Esophagus (tissue), 2 donors: ENCODE measurements at regions not wholly inside any gene's neighbourhood (a gene's known extent, or its start where the extent isn't known, plus 50 kb on each side); places are given as distances from the start of the nearest gene placed in this dataset.

Experiments
- H3K27ac ChIP-seq, 2 donors: one replicate each; pipeline ENCODE4 v1.5.1; 2013; ENCODE audit warnings: low read depth in 2 of 2, mild to moderate bottlenecking in 2 of 2, inconsistent platforms in 1 of 2, low read length in 1 of 2, moderate library complexity in 1 of 2
- H3K27me3 ChIP-seq, 2 donors: one replicate each; pipeline ENCODE4 v1.6.1; 2013; ENCODE audit warnings: low read length in 2 of 2, control low read depth in 1 of 2, mild to moderate bottlenecking in 1 of 2; ENCODE audit not compliant: insufficient read depth in 2 of 2, control insufficient read depth in 1 of 2
- H3K36me3 ChIP-seq, 2 donors: one replicate each; pipeline ENCODE4 v1.6.1; 2013; ENCODE audit warnings: low read length in 1 of 2; ENCODE audit not compliant: control insufficient read depth in 2 of 2, insufficient read depth in 2 of 2
- H3K4me1 ChIP-seq, 2 donors: one replicate each; pipeline ENCODE4 v1.6.1; 2013; ENCODE audit warnings: low read length in 1 of 2; ENCODE audit not compliant: control insufficient read depth in 2 of 2, insufficient read depth in 2 of 2
- H3K4me3 ChIP-seq, 2 donors: one replicate each; pipeline ENCODE4 v1.5.1; 2013; ENCODE audit warnings: low read length in 2 of 2, mild to moderate bottlenecking in 2 of 2, low read depth in 1 of 2, moderate library complexity in 1 of 2
- H3K9me3 ChIP-seq, 2 donors: one replicate each; pipeline ENCODE4 v1.6.1; 2013; ENCODE audit warnings: mild to moderate bottlenecking in 2 of 2, low read depth in 1 of 2, low read length in 1 of 2, moderate library complexity in 1 of 2; ENCODE audit not compliant: control insufficient read depth in 2 of 2, insufficient read depth in 1 of 2
- WGBS, 2 donors: extraction: QIAGEN DNeasy Blood & Tissue Kit; methylation state at CpG; one replicate each; pipeline ENCODE4 v1.1.7; 2013; 5-methylcytosine and 5-hydroxymethylcytosine counted together
- donor health status: healthy with polysubstance abuse.
- donor health status: Bipolar disorder and iron deficiency.

GRCh38 chr2:13109516-13109915 lies 392.8 kb downstream of the TRIB2 start:
- H3K27me3 ChIP-seq: no peaks in the 10 kb centered on the region
- WGBS, 2 donors: 42 to 60% methylated on average over 3 of the region's 3 CpGs
- H3K4me3 ChIP-seq: no peak overlapping the region
- H3K4me1 ChIP-seq: no peaks in the 10 kb centered on the region
- no peak overlapping the region for H3K27ac ChIP-seq
- H3K36me3 ChIP-seq: no peaks in the 10 kb centered on the region
- no peaks in the 10 kb centered on the region for H3K9me3 ChIP-seq

GRCh38 chr2:13110825-13111224 lies 394.1 kb downstream of the TRIB2 start:
- no peaks in the 10 kb centered on the region for H3K27me3 ChIP-seq
- H3K9me3 ChIP-seq: no peaks in the 10 kb centered on the region
- H3K36me3 ChIP-seq: no peaks in the 10 kb centered on the region
- WGBS, 2 donors: 30 to 46% methylated on average over 3 of the region's 3 CpGs
- H3K4me3 ChIP-seq: no peak overlapping the region
- H3K27ac ChIP-seq: no peak overlapping the region
- no peaks in the 10 kb centered on the region for H3K4me1 ChIP-seq

- Histone ChIP-seq H3K4me3 (no peak overlapping the region), H3K4me1 (no peaks in the 10 kb centered on the region), H3K27ac (no peak overlapping the region), H3K36me3 (no peaks in the 10 kb centered on the region), H3K27me3 (no peaks in the 10 kb centered on the region), H3K9me3 (no peaks in the 10 kb centered on the region)
- WGBS, 2 donors: 71 to 73% methylated on average over 4 of the region's 4 CpGs
Observed at GRCh38 chr2:13113002-13113401, 396.3 kb downstream of the TRIB2 start.

GRCh38 chr2:13114391-13114790 lies 397.7 kb downstream of the TRIB2 start:
- Histone ChIP-seq H3K9me3 (no peaks in the 10 kb centered on the region), H3K27ac (no peak overlapping the region), H3K36me3 (no peaks in the 10 kb centered on the region), H3K4me3 (no peak overlapping the region), H3K27me3 (no peaks in the 10 kb centered on the region), H3K4me1 (no peaks in the 10 kb centered on the region)
- 14 to 17% methylated on average over 1 of the region's 1 CpG for WGBS, 2 donors

GRCh38 chr2:13115643-13116042 lies 398.9 kb downstream of the TRIB2 start:
- Histone ChIP-seq H3K36me3 (no peaks in the 10 kb centered on the region), H3K4me3 (no peak overlapping the region), H3K4me1 (no peaks in the 10 kb centered on the region), H3K27ac (no peak overlapping the region), H3K9me3 (no peaks in the 10 kb centered on the region), H3K27me3 (no peaks in the 10 kb centered on the region)
- WGBS, 2 donors: 30 to 32% methylated on average over 1 of the region's 1 CpG

GRCh38 chr2:13121096-13121495 lies 404.4 kb downstream of the TRIB2 start:
- no peak overlapping the region for H3K4me3 ChIP-seq
- no peak overlapping the region for H3K27ac ChIP-seq
- H3K36me3 ChIP-seq: no peaks in the 10 kb centered on the region
- peaks cover 0 to 3% of the 10 kb centered on the region in 2 donors for H3K9me3 ChIP-seq
- H3K4me1 ChIP-seq: no peaks in the 10 kb centered on the region
- 88 to 91% methylated on average over 6 of the region's 6 CpGs for WGBS, 2 donors
- H3K27me3 ChIP-seq: no peaks in the 10 kb centered on the region

- H3K36me3 ChIP-seq: no peaks in the 10 kb centered on the region
- no peak overlapping the region for H3K27ac ChIP-seq
- no peaks in the 10 kb centered on the region for H3K27me3 ChIP-seq
- WGBS, 2 donors: 45 to 52% methylated on average over 1 of the region's 1 CpG
- no peaks in the 10 kb centered on the region for H3K4me1 ChIP-seq
- H3K9me3 ChIP-seq: no peaks in the 10 kb centered on the region
- H3K4me3 ChIP-seq: no peak overlapping the region
Observed at GRCh38 chr2:13128139-13128538, 411.4 kb downstream of the TRIB2 start.

- H3K4me1 ChIP-seq: no peaks in the 10 kb centered on the region
- H3K27ac ChIP-seq: no peak overlapping the region
- WGBS, 2 donors: 66 to 78% methylated on average over 3 of the region's 3 CpGs
- H3K36me3 ChIP-seq: no peaks in the 10 kb centered on the region
- no peaks in the 10 kb centered on the region for H3K27me3 ChIP-seq
- no peak overlapping the region for H3K4me3 ChIP-seq
- H3K9me3 ChIP-seq: no peaks in the 10 kb centered on the region
Observed at GRCh38 chr2:13135369-13135768, 418.6 kb downstream of the TRIB2 start.

- Histone ChIP-seq H3K27ac (no peak overlapping the region), H3K4me3 (no peak overlapping the region), H3K4me1 (no peaks in the 10 kb centered on the region), H3K36me3 (no peaks in the 10 kb centered on the region), H3K9me3 (no peaks in the 10 kb centered on the region), H3K27me3 (no peaks in the 10 kb centered on the region)
- WGBS, 2 donors: 61 to 79% methylated on average over 1 of the region's 1 CpG
Observed at GRCh38 chr2:13135856-13136255, 419.1 kb downstream of the TRIB2 start.

- WGBS, 2 donors: 83 to 88% methylated on average over 3 of the region's 3 CpGs
- Histone ChIP-seq H3K4me3 (no peak overlapping the region), H3K27ac (no peak overlapping the region), H3K27me3 (no peaks in the 10 kb centered on the region), H3K9me3 (no peaks in the 10 kb centered on the region), H3K4me1 (no peaks in the 10 kb centered on the region), H3K36me3 (no peaks in the 10 kb centered on the region)
Observed at GRCh38 chr2:13137679-13138078, 420.9 kb downstream of the TRIB2 start.
